ENCODE measurements at regions not wholly inside any gene's neighbourhood (a gene's known extent, or its start where the extent isn't known, plus 50 kb on each side); places are given as distances from the start of the nearest gene placed in this dataset.

DNA sequence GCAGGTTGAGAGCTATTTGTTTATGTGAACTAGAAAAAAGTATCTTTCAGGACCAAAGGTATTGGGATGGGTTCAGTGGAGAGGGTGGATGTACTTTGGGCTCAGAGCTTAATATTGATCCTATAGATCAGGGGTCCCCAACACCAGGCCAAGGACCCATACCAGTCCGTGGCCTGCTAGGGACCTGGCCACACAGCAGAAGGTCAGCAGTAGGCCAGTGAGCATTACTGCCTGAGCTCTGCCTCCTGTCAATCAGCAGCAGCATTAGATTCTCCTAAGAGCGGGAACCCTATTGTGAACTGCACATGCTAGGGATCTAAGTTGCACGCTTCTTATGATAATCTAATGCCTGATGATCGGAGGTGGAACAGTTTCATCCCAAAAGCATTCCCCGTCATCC, 115.8 kb upstream of the WDR11 start:
- DNase-seq (ENCODE audit: low spot score), result no peak
- no peaks in the 10 kb centered on the region for H4K20me1 ChIP-seq (ENCODE audit: insufficient read depth, low read length)
- H3K4me1 ChIP-seq (ENCODE audit: insufficient read depth, low read length), result no peaks in the 10 kb centered on the region
- no peak overlapping the region for H3K27ac ChIP-seq (ENCODE audit: extremely low read length, insufficient read depth, low read length)
- no peak overlapping the region for H3K4me3 ChIP-seq (replicated peaks in 1 of 3; ENCODE audit: insufficient read depth in 1 of 3, low read depth in 2 of 3, low read length in 3 of 3)
- H3K9me3 ChIP-seq (ENCODE audit: low read length), result no peaks in the 10 kb centered on the region
- intact Hi-C loops (cut with micrococcal nuclease; ENCODE audit: unreplicated experiment), result no loop called here
- no peak; the same call in 2 of the 3 replicates for ATAC-seq
- ChIA-PET POLR2A (no interaction called here), CTCF (ENCODE audit: low intra/inter-chr PET ratio, low total read pairs) (interaction anchor here (1.2 kb wide), 1 partner anchor 312 kb away, joined by 10 read pairs; no protein-coding TSS in a partner anchor)
- H3K9ac ChIP-seq (ENCODE audit: insufficient read depth, low read depth, low read length), result no peak overlapping the region
- in situ Hi-C loops (cut with HindIII; ENCODE audit: extremely low pct_ligation_motif_present, low pct_unique_long_range_greater_than_20kb), result loop anchor here (10.0 to 25.0 kb wide), 2 partner anchors 311 to 523 kb away; no protein-coding TSS in a partner anchor
- no TSS peak for BruUV-seq (replicated peaks)
- H3K4me2 ChIP-seq (ENCODE audit: low read depth, low read length), result no peak overlapping the region
- H2AFZ ChIP-seq (ENCODE audit: low read length), result no peak overlapping the region
- no peak for FAIRE-seq
- H3K79me2 ChIP-seq (ENCODE audit: insufficient read depth, low read length), result no peaks in the 10 kb centered on the region
- 0% methylated on average over 3 of the region's 5 CpGs for WGBS (ENCODE audit: low lambda C conversion rate)
- no peaks in the 10 kb centered on the region for H3K36me3 ChIP-seq (replicated peaks in 1 of 2; ENCODE audit: control insufficient read depth in 1 of 2, insufficient read depth in 2 of 2, low read length in 2 of 2)
- H3K27me3 ChIP-seq (ENCODE audit: control insufficient read depth in 1 of 2, insufficient read depth in 2 of 2, low read length in 2 of 2), result peaks cover 0 to 2% of the 10 kb centered on the region in 2 experiments; a peak in 1 of 5 replicates
- TF ChIP-seq CAMTA2 (CRISPR knock-in tag; IDR thresholded peaks at IDR 0.05; ENCODE audit: borderline replicate concordance), result no peak
- no peak for TF ChIP-seq GATA4 (IDR thresholded peaks at IDR 0.05; ENCODE audit: borderline replicate concordance, low read depth)
- no peak for TF ChIP-seq RELA (CRISPR knock-in tag; IDR thresholded peaks at IDR 0.05)
- no peak for TF ChIP-seq ZMYM3 (CRISPR knock-in tag; IDR thresholded peaks at IDR 0.05)
- TF ChIP-seq HIC2 (CRISPR knock-in tag; IDR thresholded peaks at IDR 0.05; ENCODE audit: low read depth), result no peak
- TF ChIP-seq MTERF4 (CRISPR knock-in tag; IDR thresholded peaks at IDR 0.05), result no peak
- no peak for TF ChIP-seq MYPOP (CRISPR knock-in tag; IDR thresholded peaks at IDR 0.05)
- no peak for TF ChIP-seq DPF2 (CRISPR knock-in tag; IDR thresholded peaks at IDR 0.05; ENCODE audit: borderline replicate concordance, low read depth)
- TF ChIP-seq JDP2 (CRISPR knock-in tag; IDR thresholded peaks at IDR 0.05; ENCODE audit: borderline replicate concordance), result no peak
- no peak for TF ChIP-seq IKZF4 (CRISPR knock-in tag; IDR thresholded peaks at IDR 0.05; ENCODE audit: borderline replicate concordance, low read depth, not compliant biosample characterization)
- TF ChIP-seq, protein P1, sequence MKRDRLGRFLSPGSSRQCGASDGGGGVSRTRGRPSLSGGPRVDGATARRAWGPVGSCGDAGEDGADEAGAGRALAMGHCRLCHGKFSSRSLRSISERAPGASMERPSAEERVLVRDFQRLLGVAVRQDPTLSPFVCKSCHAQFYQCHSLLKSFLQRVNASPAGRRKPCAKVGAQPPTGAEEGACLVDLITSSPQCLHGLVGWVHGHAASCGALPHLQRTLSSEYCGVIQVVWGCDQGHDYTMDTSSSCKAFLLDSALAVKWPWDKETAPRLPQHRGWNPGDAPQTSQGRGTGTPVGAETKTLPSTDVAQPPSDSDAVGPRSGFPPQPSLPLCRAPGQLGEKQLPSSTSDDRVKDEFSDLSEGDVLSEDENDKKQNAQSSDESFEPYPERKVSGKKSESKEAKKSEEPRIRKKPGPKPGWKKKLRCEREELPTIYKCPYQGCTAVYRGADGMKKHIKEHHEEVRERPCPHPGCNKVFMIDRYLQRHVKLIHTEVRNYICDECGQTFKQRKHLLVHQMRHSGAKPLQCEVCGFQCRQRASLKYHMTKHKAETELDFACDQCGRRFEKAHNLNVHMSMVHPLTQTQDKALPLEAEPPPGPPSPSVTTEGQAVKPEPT (CRISPR knock-in tag; IDR thresholded peaks at IDR 0.05; ENCODE audit: low read depth), result no peak
- TF ChIP-seq, protein P2, sequence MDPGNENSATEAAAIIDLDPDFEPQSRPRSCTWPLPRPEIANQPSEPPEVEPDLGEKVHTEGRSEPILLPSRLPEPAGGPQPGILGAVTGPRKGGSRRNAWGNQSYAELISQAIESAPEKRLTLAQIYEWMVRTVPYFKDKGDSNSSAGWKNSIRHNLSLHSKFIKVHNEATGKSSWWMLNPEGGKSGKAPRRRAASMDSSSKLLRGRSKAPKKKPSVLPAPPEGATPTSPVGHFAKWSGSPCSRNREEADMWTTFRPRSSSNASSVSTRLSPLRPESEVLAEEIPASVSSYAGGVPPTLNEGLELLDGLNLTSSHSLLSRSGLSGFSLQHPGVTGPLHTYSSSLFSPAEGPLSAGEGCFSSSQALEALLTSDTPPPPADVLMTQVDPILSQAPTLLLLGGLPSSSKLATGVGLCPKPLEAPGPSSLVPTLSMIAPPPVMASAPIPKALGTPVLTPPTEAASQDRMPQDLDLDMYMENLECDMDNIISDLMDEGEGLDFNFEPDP (CRISPR knock-in tag; conservative IDR thresholded peaks at IDR 0.05), result no peak
- TF ChIP-seq DNMT3B (CRISPR knock-in tag; conservative IDR thresholded peaks at IDR 0.05), result no peak
- TF ChIP-seq ZNF777 (CRISPR knock-in tag; IDR thresholded peaks at IDR 0.05), result no peak
- TF ChIP-seq ZNF772 (CRISPR knock-in tag; IDR thresholded peaks at IDR 0.05), result no peak
- no peak for TF ChIP-seq HBP1 (CRISPR knock-in tag; IDR thresholded peaks at IDR 0.05; ENCODE audit: low read depth)
- TF ChIP-seq ZNF629 (CRISPR knock-in tag; conservative IDR thresholded peaks at IDR 0.05), result no peak
